Panc1 (cell line): ENCODE measurements at regions not wholly inside any gene's neighbourhood (a gene's known extent, or its start where the extent isn't known, plus 50 kb on each side); places are given as distances from the start of the nearest gene placed in this dataset.

Source experiments
- CTCF ChIP-seq: fragments of 450-650 bp; IDR thresholded peaks from 2 replicates; pipeline ENCODE4 v1.5.1; 2017; ENCODE audit warnings: mild to moderate bottlenecking
- POLR2AphosphoS5 ChIP-seq: IDR thresholded peaks from 2 replicates; pipeline ENCODE4 v1.6.1; 2012; ENCODE audit warnings: mild to moderate bottlenecking, low read depth, low read length, moderate library complexity
- TCF7L2 ChIP-seq: IDR thresholded peaks from 2 replicates; pipeline ENCODE4 v1.6.1; 2011; ENCODE audit warnings: mild to moderate bottlenecking, low read depth, low read length, inconsistent platforms
- TF ChIP-seq, protein P1 (sequence below), 2 experiments: IDR thresholded peaks; 2 replicates each; pipeline ENCODE4 v1.6.1; 2011 to 2012; ENCODE audit warnings: low read depth in 2 of 2, control low read depth in 1 of 2, low read length in 1 of 2, mild to moderate bottlenecking in 1 of 2, moderate library complexity in 1 of 2; ENCODE audit not compliant: insufficient read depth in 1 of 2

- no peak for TF ChIP-seq CTCF
- TF ChIP-seq TCF7L2 = no peak
- TF ChIP-seq, protein P1, sequence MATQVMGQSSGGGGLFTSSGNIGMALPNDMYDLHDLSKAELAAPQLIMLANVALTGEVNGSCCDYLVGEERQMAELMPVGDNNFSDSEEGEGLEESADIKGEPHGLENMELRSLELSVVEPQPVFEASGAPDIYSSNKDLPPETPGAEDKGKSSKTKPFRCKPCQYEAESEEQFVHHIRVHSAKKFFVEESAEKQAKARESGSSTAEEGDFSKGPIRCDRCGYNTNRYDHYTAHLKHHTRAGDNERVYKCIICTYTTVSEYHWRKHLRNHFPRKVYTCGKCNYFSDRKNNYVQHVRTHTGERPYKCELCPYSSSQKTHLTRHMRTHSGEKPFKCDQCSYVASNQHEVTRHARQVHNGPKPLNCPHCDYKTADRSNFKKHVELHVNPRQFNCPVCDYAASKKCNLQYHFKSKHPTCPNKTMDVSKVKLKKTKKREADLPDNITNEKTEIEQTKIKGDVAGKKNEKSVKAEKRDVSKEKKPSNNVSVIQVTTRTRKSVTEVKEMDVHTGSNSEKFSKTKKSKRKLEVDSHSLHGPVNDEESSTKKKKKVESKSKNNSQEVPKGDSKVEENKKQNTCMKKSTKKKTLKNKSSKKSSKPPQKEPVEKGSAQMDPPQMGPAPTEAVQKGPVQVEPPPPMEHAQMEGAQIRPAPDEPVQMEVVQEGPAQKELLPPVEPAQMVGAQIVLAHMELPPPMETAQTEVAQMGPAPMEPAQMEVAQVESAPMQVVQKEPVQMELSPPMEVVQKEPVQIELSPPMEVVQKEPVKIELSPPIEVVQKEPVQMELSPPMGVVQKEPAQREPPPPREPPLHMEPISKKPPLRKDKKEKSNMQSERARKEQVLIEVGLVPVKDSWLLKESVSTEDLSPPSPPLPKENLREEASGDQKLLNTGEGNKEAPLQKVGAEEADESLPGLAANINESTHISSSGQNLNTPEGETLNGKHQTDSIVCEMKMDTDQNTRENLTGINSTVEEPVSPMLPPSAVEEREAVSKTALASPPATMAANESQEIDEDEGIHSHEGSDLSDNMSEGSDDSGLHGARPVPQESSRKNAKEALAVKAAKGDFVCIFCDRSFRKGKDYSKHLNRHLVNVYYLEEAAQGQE (IDR thresholded peaks at IDR 0.05; ENCODE audit: insufficient read depth in 1 of 2, low read depth in 2 of 2, low read length in 1 of 2) = no peak
- TF ChIP-seq POLR2AphosphoS5 = no peak
Measured at GRCh38 chr7:26549281-26549944, 257.8 kb downstream of the SNX10 start.
